ENCODE measurements at regions not wholly inside any gene's neighbourhood (a gene's known extent, or its start where the extent isn't known, plus 50 kb on each side); places are given as distances from the start of the nearest gene placed in this dataset.

DNA sequence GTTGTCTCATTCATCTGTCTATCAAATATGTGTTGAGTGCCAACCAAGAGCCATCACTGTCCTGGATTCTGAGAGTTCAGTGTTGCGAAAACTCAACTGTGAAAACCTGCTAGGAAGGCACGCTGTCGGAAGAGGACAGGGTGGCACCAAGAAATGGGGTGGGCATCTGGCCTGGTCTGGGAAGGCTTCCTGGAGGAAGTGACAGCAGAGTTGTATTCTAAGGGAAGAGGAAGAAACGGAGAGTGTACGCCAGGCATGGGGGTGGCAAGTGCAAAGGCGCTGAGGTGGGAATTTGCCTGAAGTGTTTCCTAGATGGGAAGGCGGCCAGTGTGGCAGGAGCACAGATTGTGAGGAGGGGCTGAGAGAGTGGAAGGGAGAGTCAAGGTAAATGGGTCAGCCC lies 91.2 kb downstream of the ANKRD60 start:
- no peaks in the 10 kb centered on the region for H3K4me1 ChIP-seq (ENCODE audit: insufficient read depth, low read length, poor library complexity, severe bottlenecking)
- H3K9me3 ChIP-seq (ENCODE audit: insufficient read depth, low read depth, low read length): no peaks in the 10 kb centered on the region
- no peak overlapping the region for H3K4me2 ChIP-seq (ENCODE audit: low read depth, low read length, poor library complexity, severe bottlenecking)
- no peak overlapping the region for H3K4me3 ChIP-seq (ENCODE audit: low read length, poor library complexity, severe bottlenecking)
- H3K9ac ChIP-seq (ENCODE audit: low read depth, low read length, poor library complexity, severe bottlenecking): no peak overlapping the region
- H3F3A ChIP-seq (ENCODE audit: low read depth): no peaks in the 10 kb centered on the region
- no peaks in the 10 kb centered on the region for H3K36me3 ChIP-seq (ENCODE audit: insufficient read depth, low read length)
- H2AFZ ChIP-seq (ENCODE audit: low read length): no peak overlapping the region
- no peaks in the 10 kb centered on the region for H3K9me2 ChIP-seq (replicated peaks; ENCODE audit: low read depth, low read length)
- H3K79me2 ChIP-seq (ENCODE audit: insufficient read depth, low read length): no peaks in the 10 kb centered on the region
- H3K27me3 ChIP-seq (ENCODE audit: insufficient read depth, low read length, poor library complexity, severe bottlenecking): no peaks in the 10 kb centered on the region
- H4K20me1 ChIP-seq (ENCODE audit: insufficient read depth, low read length, poor library complexity, severe bottlenecking): no peaks in the 10 kb centered on the region
- no peak for TF ChIP-seq EZH2phosphoT487 (IDR thresholded peaks at IDR 0.05; ENCODE audit: borderline replicate concordance)

DNA sequence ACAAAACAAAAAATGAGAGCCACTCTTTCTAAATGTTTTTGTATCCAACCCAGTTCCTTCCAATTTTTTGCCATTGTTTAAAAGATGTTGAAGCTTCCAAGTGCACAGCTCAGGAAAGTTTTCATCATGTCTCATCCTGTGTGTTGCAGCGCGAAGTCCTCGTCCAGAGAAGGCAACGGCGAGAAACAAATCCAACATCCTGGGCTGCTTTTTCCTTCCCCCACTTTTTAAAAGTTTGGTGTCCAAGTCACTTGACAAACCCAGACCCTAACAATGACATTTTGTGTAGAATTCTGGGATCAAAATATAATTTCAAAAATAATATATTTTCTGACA lies 92.3 kb downstream of the ANKRD60 start:
- Histone ChIP-seq H3K9ac (ENCODE audit: low read depth, low read length, poor library complexity, severe bottlenecking) (no peak overlapping the region), H3F3A (ENCODE audit: low read depth) (no peaks in the 10 kb centered on the region), H2AFZ (ENCODE audit: low read length) (no peak overlapping the region), H3K79me2 (ENCODE audit: insufficient read depth, low read length) (no peaks in the 10 kb centered on the region), H3K4me3 (ENCODE audit: low read length, poor library complexity, severe bottlenecking) (no peak overlapping the region), H3K4me2 (ENCODE audit: low read depth, low read length, poor library complexity, severe bottlenecking) (no peak overlapping the region), H3K36me3 (ENCODE audit: insufficient read depth, low read length) (no peaks in the 10 kb centered on the region), H3K9me2 (replicated peaks; ENCODE audit: low read depth, low read length) (no peaks in the 10 kb centered on the region), H4K20me1 (ENCODE audit: insufficient read depth, low read length, poor library complexity, severe bottlenecking) (no peaks in the 10 kb centered on the region), H3K4me1 (ENCODE audit: insufficient read depth, low read length, poor library complexity, severe bottlenecking) (no peaks in the 10 kb centered on the region), H3K27me3 (ENCODE audit: insufficient read depth, low read length, poor library complexity, severe bottlenecking) (no peaks in the 10 kb centered on the region), H3K9me3 (ENCODE audit: insufficient read depth, low read depth, low read length) (no peaks in the 10 kb centered on the region)
- no peak for TF ChIP-seq CTCF (conservative IDR thresholded peaks at IDR 0.05; ENCODE audit: low read length)
- TF ChIP-seq EZH2phosphoT487 (IDR thresholded peaks at IDR 0.05; ENCODE audit: borderline replicate concordance): no peak

DNA sequence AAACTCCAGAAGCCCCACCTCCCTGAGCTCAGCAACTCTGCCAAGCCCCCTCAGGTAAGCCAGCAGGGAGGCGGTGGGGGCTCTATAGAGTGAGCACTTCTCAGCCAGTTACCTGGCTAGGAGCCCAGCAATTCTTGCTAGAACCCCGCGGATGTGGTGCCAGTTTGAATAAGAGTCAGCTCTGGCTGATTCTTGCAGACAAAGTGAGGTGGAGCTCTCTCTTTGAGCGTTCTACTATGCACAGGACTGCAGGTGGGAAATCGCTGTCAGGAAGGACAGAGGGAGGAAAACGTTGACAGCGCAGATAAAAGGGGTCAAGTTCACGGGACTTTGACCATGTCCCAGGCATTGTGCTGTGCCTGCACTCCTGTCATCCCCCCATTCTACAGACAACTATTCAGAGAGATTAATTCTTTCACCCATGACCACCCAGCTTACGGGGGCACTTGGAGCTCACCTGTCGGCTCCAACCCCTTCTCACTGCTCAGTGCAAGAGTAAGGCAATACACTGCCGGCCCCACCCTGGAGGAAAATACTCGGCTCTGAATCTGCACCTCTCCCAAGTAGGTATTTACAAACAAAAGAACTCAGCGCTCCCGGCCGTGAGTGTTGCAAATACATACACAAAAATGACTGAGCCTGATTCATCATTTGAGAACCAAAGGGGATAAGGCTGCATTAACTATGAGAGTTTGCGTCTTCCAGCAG lies 92.9 kb downstream of the ANKRD60 start:
- no peaks in the 10 kb centered on the region for H3K36me3 ChIP-seq (ENCODE audit: insufficient read depth, low read length)
- no peaks in the 10 kb centered on the region for H3K27me3 ChIP-seq (ENCODE audit: insufficient read depth, low read length, poor library complexity, severe bottlenecking)
- H2AFZ ChIP-seq (ENCODE audit: low read length): no peak overlapping the region
- TF ChIP-seq CTCF (conservative IDR thresholded peaks at IDR 0.05; ENCODE audit: low read length) (no peak), EZH2phosphoT487 (IDR thresholded peaks at IDR 0.05; ENCODE audit: borderline replicate concordance) (no peak)
- H3K9ac ChIP-seq (ENCODE audit: low read depth, low read length, poor library complexity, severe bottlenecking): no peak overlapping the region
- H4K20me1 ChIP-seq (ENCODE audit: insufficient read depth, low read length, poor library complexity, severe bottlenecking): no peaks in the 10 kb centered on the region
- no peaks in the 10 kb centered on the region for H3F3A ChIP-seq (ENCODE audit: low read depth)
- H3K4me3 ChIP-seq (ENCODE audit: low read length, poor library complexity, severe bottlenecking): no peak overlapping the region
- no peaks in the 10 kb centered on the region for H3K4me1 ChIP-seq (ENCODE audit: insufficient read depth, low read length, poor library complexity, severe bottlenecking)
- no peaks in the 10 kb centered on the region for H3K9me3 ChIP-seq (ENCODE audit: insufficient read depth, low read depth, low read length)
- no peaks in the 10 kb centered on the region for H3K79me2 ChIP-seq (ENCODE audit: insufficient read depth, low read length)
- no peaks in the 10 kb centered on the region for H3K9me2 ChIP-seq (replicated peaks; ENCODE audit: low read depth, low read length)
- no peak overlapping the region for H3K4me2 ChIP-seq (ENCODE audit: low read depth, low read length, poor library complexity, severe bottlenecking)
